ENCODE measurements at regions not wholly inside any gene's neighbourhood (a gene's known extent, or its start where the extent isn't known, plus 50 kb on each side); places are given as distances from the start of the nearest gene placed in this dataset.

DNA sequence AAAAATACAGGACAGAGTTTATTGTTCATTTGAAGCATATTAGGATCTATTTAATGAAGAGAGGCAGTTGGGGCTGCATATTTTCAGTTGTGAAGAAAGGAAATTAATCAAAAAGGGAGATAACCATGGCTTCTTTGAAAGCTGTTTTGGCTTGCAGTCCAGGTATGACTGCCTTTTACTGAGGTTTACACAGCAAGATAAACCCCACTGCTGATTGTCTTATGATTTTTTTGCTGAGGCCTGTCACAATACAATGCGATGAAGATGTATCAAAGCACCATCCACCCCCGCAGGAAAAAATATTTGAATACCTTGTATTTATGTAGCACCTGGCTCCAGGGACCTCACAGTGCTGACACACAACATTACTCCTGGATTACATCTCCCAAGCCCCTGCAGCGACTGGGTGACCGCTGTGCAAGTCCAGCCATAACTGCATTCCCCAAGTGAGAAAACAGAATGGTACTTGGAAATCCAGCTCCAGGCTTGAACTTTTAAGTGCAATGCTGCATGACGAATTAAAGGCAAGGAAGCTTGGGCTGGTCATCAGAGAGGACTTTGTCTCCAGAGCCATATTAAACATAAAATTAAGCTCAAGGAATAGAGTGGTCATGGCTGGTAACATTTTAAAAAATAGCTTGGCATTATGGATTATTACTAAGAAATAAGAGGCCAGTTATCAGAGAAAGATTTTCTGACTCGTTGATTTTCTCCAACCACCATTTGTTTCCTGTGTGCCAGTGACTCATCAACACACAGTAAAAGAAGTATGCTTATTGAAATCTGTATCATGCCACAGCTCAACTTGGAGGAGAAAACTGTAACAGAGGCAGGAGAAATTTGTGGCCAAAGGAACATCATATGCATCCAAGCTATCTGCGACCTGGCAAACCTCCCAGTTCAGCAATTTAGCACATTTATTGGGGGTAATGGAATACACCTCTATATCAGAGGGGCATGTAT is 374.2 kb downstream of the MAN2A1 start:
- TF ChIP-seq, protein P1, sequence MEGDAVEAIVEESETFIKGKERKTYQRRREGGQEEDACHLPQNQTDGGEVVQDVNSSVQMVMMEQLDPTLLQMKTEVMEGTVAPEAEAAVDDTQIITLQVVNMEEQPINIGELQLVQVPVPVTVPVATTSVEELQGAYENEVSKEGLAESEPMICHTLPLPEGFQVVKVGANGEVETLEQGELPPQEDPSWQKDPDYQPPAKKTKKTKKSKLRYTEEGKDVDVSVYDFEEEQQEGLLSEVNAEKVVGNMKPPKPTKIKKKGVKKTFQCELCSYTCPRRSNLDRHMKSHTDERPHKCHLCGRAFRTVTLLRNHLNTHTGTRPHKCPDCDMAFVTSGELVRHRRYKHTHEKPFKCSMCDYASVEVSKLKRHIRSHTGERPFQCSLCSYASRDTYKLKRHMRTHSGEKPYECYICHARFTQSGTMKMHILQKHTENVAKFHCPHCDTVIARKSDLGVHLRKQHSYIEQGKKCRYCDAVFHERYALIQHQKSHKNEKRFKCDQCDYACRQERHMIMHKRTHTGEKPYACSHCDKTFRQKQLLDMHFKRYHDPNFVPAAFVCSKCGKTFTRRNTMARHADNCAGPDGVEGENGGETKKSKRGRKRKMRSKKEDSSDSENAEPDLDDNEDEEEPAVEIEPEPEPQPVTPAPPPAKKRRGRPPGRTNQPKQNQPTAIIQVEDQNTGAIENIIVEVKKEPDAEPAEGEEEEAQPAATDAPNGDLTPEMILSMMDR (IDR thresholded peaks at IDR 0.05): no peak
- no peak for TF ChIP-seq POLR2A (IDR thresholded peaks at IDR 0.05)

Measured in adrenal gland (tissue), 5 donors.